NCI-H128 (cell line): ENCODE measurements at regions not wholly inside any gene's neighbourhood (a gene's known extent, or its start where the extent isn't known, plus 50 kb on each side); places are given as distances from the start of the nearest gene placed in this dataset.

ENCODE experiments used
- DNase-seq: peaks from one replicate; lab custom pipeline; 2025; ENCODE audit not compliant: unreplicated experiment; lab: John Stamatoyannopoulos, UW

GRCh38 chr22:34135749-34136148 lies 215.5 kb upstream of the LARGE1 start:
- DNase-seq, result no peak

GRCh38 chr22:34150023-34150422 lies 229.7 kb upstream of the LARGE1 start:
- no peak for DNase-seq

- DNase-seq, result no peak
Observed at GRCh38 chr22:34159491-34159890, 239.2 kb upstream of the LARGE1 start.

GRCh38 chr22:34160141-34160783 lies 240.0 kb upstream of the LARGE1 start:
- no peak for DNase-seq

- DNase-seq, result no peak
Observed at GRCh38 chr22:34161431-34162123, 241.3 kb upstream of the LARGE1 start.

GRCh38 chr22:34198976-34199375 lies 278.7 kb upstream of the LARGE1 start:
- no peak for DNase-seq

GRCh38 chr22:34210301-34210700 lies 290.0 kb upstream of the LARGE1 start:
- DNase-seq, result no peak

GRCh38 chr22:34214372-34214771 lies 294.1 kb upstream of the LARGE1 start:
- DNase-seq, result no peak

- no peak for DNase-seq
Observed at GRCh38 chr22:34225278-34225677, 305.0 kb upstream of the LARGE1 start.

GRCh38 chr22:34236527-34236926 lies 316.3 kb upstream of the LARGE1 start:
- DNase-seq, result no peak

- no peak for DNase-seq
Observed at GRCh38 chr22:34239421-34239820, 319.1 kb upstream of the LARGE1 start.

- no peak for DNase-seq
Observed at GRCh38 chr22:34243023-34243422, 322.7 kb upstream of the LARGE1 start.

GRCh38 chr22:34255042-34255441 lies 334.8 kb upstream of the LARGE1 start:
- DNase-seq, result no peak

GRCh38 chr22:34278121-34278520 lies 357.8 kb upstream of the LARGE1 start:
- DNase-seq, result no peak

- DNase-seq, result no peak
Observed at GRCh38 chr22:34281738-34282137, 361.5 kb upstream of the LARGE1 start.

GRCh38 chr22:34283844-34284243 lies 363.6 kb upstream of the LARGE1 start:
- no peak for DNase-seq

- no peak for DNase-seq
Observed at GRCh38 chr22:34293324-34293723, 373.0 kb upstream of the LARGE1 start.

- DNase-seq, result no peak
Observed at GRCh38 chr22:34294476-34294875, 374.2 kb upstream of the LARGE1 start.

GRCh38 chr22:34294986-34295385 lies 374.7 kb upstream of the LARGE1 start:
- DNase-seq, result no peak

- DNase-seq, result no peak
Observed at GRCh38 chr22:34296461-34296860, 376.2 kb upstream of the LARGE1 start.

GRCh38 chr22:34297536-34298120 lies 377.4 kb upstream of the LARGE1 start:
- no peak for DNase-seq

GRCh38 chr22:34299496-34299895 lies 379.2 kb upstream of the LARGE1 start:
- DNase-seq, result no peak
